ENCODE measurements at regions not wholly inside any gene's neighbourhood (a gene's known extent, or its start where the extent isn't known, plus 50 kb on each side); places are given as distances from the start of the nearest gene placed in this dataset.

DNA sequence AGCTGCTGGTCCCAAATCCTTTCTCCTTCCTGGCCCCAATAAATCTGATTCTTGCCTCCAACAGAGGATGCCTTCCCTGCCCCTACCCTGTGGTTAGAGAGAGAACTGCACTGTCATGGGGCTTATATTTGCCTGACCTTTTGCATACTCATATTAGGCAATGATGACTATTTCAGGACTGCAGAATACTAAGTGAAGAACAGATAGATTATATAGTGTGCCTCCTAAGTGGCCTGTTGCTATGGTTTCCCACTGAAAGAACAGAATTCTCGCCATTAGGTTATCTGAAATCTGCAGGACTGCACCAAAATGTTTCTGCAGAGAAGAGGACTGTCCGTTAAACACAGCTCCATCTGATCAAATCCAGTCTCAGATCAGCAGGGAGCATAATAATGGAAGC is 87.3 kb upstream of the CCNG1 start:
- Histone ChIP-seq H3K27ac (ENCODE audit: low read depth) (no peak overlapping the region), H3K27me3 (ENCODE audit: insufficient read depth) (no peaks in the 10 kb centered on the region), H3K4me1 (ENCODE audit: insufficient read depth) (peaks cover 7% of the 10 kb centered on the region; the same call in 1 of the 2 replicates), H3K4me3 (no peak overlapping the region), H3K9me2 (ENCODE audit: insufficient read depth) (0 out of 2 replicates have a peak, but pooled peaks cover under 1% of the 10 kb centered on the region), H3K36me3 (ENCODE audit: insufficient read depth) (no peaks in the 10 kb centered on the region), H4K20me1 (replicated peaks; ENCODE audit: insufficient read depth) (no peaks in the 10 kb centered on the region), H3F3A (replicated peaks; ENCODE audit: low read depth) (no peaks in the 10 kb centered on the region), H2AFZ (no peak overlapping the region), H3K79me2 (replicated peaks; ENCODE audit: insufficient read depth) (no peaks in the 10 kb centered on the region), H3K4me2 (no peak overlapping the region)
- no peaks in the 10 kb centered on the region for H3K36me3 Mint-ChIP-seq (ENCODE audit: low read depth)
- no peak overlapping the region for H3K27ac Mint-ChIP-seq
- H3K4me1 Mint-ChIP-seq = peaks cover 12% of the 10 kb centered on the region
- ATAC-seq (peak; percentile 53; the same call in 2 of the 3 replicates), DNase-seq (ENCODE audit: low spot score) (peak; percentile 30)
- no peaks in the 10 kb centered on the region for H3K27me3 Mint-ChIP-seq (ENCODE audit: insufficient read depth, low read depth, poor library complexity)
- H3K9me3 Mint-ChIP-seq = no peaks in the 10 kb centered on the region; the same call in 2 of the 3 replicates
- no peak overlapping the region for H3K4me3 Mint-ChIP-seq
- TF ChIP-seq, protein P1, sequence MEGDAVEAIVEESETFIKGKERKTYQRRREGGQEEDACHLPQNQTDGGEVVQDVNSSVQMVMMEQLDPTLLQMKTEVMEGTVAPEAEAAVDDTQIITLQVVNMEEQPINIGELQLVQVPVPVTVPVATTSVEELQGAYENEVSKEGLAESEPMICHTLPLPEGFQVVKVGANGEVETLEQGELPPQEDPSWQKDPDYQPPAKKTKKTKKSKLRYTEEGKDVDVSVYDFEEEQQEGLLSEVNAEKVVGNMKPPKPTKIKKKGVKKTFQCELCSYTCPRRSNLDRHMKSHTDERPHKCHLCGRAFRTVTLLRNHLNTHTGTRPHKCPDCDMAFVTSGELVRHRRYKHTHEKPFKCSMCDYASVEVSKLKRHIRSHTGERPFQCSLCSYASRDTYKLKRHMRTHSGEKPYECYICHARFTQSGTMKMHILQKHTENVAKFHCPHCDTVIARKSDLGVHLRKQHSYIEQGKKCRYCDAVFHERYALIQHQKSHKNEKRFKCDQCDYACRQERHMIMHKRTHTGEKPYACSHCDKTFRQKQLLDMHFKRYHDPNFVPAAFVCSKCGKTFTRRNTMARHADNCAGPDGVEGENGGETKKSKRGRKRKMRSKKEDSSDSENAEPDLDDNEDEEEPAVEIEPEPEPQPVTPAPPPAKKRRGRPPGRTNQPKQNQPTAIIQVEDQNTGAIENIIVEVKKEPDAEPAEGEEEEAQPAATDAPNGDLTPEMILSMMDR (conservative IDR thresholded peaks at IDR 0.05; ENCODE audit: low read depth in 2 of 2) = peak in 1 of 2 experiments; percentile 10; a peak in 1 of 4 replicates
- TF ChIP-seq NANOG (IDR thresholded peaks at IDR 0.05; ENCODE audit: borderline replicate concordance) = no peak
- TF ChIP-seq ETS1 (IDR thresholded peaks at IDR 0.05) = no peak
- TF ChIP-seq STAT1 (IDR thresholded peaks at IDR 0.05; ENCODE audit: unreplicated experiment) = no peak
- TF ChIP-seq ZNF114 (CRISPR knock-in tag; IDR thresholded peaks at IDR 0.05) = no peak

DNA sequence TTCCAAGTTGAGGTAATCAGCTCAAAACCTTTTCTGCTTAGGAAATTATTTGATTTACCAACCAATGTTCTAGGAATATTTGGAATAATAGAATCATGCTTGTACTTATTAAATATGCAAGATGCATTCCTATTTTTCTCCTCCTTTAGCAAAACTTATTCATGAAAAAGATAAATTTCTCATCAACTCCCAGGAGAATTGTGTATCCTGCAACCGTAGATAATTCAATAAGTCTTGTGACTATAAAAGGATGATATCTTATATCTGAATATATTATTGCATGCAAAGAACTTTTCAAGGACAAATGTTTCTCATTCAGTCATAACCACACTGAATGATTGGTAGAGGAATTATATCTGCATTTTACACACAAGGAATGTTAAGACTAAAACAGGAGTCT is 84.9 kb upstream of the CCNG1 start:
- Mint-ChIP-seq H3K36me3 (ENCODE audit: low read depth) (peaks cover 7% of the 10 kb centered on the region; the same call in 1 of the 3 replicates), H3K27ac (no peak overlapping the region), H3K4me1 (peaks cover under 1% of the 10 kb centered on the region; the same call in 2 of the 3 replicates), H3K27me3 (ENCODE audit: insufficient read depth, low read depth, poor library complexity) (no peaks in the 10 kb centered on the region), H3K9me3 (peaks cover 6% of the 10 kb centered on the region; the same call in 1 of the 3 replicates), H3K4me3 (no peak overlapping the region)
- no peak overlapping the region for H3K4me3 ChIP-seq
- DNase-seq (ENCODE audit: low spot score) (no peak), ATAC-seq (no peak)
- H3K27ac ChIP-seq (ENCODE audit: low read depth) = no peak overlapping the region
- no peaks in the 10 kb centered on the region for H3F3A ChIP-seq (replicated peaks; ENCODE audit: low read depth)
- 0 out of 2 replicates have a peak, but pooled peaks cover 3% of the 10 kb centered on the region for H3K9me2 ChIP-seq (ENCODE audit: insufficient read depth)
- no peaks in the 10 kb centered on the region for H3K27me3 ChIP-seq (ENCODE audit: insufficient read depth)
- no peaks in the 10 kb centered on the region for H3K36me3 ChIP-seq (ENCODE audit: insufficient read depth)
- H3K4me1 ChIP-seq (ENCODE audit: insufficient read depth) = no peaks in the 10 kb centered on the region
- no peak overlapping the region for H3K4me2 ChIP-seq
- no peak overlapping the region for H2AFZ ChIP-seq
- no peaks in the 10 kb centered on the region for H4K20me1 ChIP-seq (replicated peaks; ENCODE audit: insufficient read depth)
- H3K79me2 ChIP-seq (replicated peaks; ENCODE audit: insufficient read depth) = no peaks in the 10 kb centered on the region
- TF ChIP-seq CREB1 (CRISPR knock-in tag; IDR thresholded peaks at IDR 0.05; ENCODE audit: low read depth) (no peak), ETS1 (IDR thresholded peaks at IDR 0.05) (no peak), NANOG (IDR thresholded peaks at IDR 0.05; ENCODE audit: borderline replicate concordance) (no peak), EZH2 (IDR thresholded peaks at IDR 0.05; ENCODE audit: low read depth, unreplicated experiment) (no peak), POLR2AphosphoS5 (IDR thresholded peaks at IDR 0.05; ENCODE audit: low read depth) (no peak), ZNF331 (CRISPR knock-in tag; IDR thresholded peaks at IDR 0.05; ENCODE audit: low read depth) (no peak), JUNB (IDR thresholded peaks at IDR 0.05; ENCODE audit: unreplicated experiment) (no peak), STAT1 (IDR thresholded peaks at IDR 0.05; ENCODE audit: unreplicated experiment) (no peak), ZNF114 (CRISPR knock-in tag; IDR thresholded peaks at IDR 0.05) (no peak), EZH2phosphoT487 (IDR thresholded peaks at IDR 0.05; ENCODE audit: unreplicated experiment) (no peak)
- TF ChIP-seq, protein P2, sequence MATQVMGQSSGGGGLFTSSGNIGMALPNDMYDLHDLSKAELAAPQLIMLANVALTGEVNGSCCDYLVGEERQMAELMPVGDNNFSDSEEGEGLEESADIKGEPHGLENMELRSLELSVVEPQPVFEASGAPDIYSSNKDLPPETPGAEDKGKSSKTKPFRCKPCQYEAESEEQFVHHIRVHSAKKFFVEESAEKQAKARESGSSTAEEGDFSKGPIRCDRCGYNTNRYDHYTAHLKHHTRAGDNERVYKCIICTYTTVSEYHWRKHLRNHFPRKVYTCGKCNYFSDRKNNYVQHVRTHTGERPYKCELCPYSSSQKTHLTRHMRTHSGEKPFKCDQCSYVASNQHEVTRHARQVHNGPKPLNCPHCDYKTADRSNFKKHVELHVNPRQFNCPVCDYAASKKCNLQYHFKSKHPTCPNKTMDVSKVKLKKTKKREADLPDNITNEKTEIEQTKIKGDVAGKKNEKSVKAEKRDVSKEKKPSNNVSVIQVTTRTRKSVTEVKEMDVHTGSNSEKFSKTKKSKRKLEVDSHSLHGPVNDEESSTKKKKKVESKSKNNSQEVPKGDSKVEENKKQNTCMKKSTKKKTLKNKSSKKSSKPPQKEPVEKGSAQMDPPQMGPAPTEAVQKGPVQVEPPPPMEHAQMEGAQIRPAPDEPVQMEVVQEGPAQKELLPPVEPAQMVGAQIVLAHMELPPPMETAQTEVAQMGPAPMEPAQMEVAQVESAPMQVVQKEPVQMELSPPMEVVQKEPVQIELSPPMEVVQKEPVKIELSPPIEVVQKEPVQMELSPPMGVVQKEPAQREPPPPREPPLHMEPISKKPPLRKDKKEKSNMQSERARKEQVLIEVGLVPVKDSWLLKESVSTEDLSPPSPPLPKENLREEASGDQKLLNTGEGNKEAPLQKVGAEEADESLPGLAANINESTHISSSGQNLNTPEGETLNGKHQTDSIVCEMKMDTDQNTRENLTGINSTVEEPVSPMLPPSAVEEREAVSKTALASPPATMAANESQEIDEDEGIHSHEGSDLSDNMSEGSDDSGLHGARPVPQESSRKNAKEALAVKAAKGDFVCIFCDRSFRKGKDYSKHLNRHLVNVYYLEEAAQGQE (IDR thresholded peaks at IDR 0.05; ENCODE audit: unreplicated experiment) = no peak
- TF ChIP-seq, protein P1 (conservative IDR thresholded peaks at IDR 0.05; ENCODE audit: low read depth in 2 of 2) = no peak

All from GM23338 (cell line).